ENCODE measurements at regions not wholly inside any gene's neighbourhood (a gene's known extent, or its start where the extent isn't known, plus 50 kb on each side); places are given as distances from the start of the nearest gene placed in this dataset.

DNA sequence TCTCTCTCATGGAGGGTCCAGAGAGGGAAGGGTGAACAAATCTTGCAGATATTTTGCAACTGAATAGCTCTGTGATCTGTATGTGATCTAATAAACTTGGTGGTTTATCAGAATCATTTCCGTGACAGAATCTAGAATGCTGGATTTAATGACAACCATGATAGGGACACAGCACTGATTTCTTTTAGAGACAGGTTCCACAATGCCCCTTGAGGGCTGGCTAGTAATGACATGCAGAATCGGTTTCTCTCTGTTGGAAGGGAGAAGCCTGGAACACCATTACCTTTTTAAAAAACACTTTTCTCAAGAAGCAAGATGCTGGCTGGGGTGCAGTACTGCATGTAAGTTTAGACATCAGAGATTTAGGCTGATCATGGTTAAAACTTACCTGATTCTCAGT, 313.4 kb downstream of the CDH26 start:
- DNase-seq (ENCODE audit: low read depth in 2 of 2), result no peak

DNA sequence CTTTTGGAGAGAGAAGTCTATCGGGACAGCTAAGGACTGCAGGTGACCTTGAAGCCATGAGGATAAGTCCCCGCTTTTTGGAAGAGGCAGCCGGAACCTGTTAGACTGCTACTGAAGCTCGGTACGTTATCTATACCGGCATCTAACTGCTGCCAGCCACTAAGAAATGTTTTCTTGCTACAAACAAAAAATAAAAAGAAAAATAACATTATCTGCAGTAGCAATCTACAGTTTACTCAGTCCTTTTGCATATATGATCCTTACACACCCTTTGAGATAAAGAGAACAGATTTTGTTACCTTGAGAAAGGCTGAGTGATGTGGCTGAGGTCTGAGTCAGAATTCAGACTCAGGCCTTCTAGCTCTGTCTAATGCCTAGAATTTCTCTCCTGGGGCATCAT, 314.6 kb downstream of the CDH26 start:
- no peak for DNase-seq (ENCODE audit: low read depth in 2 of 2)

- no peak for DNase-seq (ENCODE audit: low read depth in 2 of 2)
Measured at GRCh38 chr20:60274717-60275116, 316.5 kb downstream of the CDH26 start.

DNA sequence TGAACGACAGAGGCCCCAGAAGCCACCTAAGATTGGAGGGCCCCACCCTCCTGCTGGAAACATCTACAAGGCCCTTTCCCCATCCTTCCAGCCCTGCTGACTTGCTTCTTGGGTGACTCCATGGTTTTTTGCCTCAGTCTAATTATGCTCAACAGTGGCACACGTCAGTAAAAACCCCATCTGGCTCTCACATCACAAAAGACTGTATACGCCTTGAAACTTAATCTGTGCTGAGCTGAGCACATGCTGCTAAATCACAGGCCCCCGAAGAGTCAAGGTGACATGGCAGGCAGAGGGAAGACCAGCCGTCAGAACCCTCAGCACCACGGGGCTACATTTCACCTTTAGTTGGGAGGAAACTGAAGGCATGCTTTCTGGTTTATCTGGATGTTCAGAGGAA, 323.1 kb downstream of the CDH26 start:
- no peak for DNase-seq (ENCODE audit: low read depth in 2 of 2)

- no peak for DNase-seq (ENCODE audit: low read depth in 2 of 2)
Measured at GRCh38 chr20:60283281-60283680, 325.1 kb downstream of the CDH26 start.

GRCh38 chr20:60286764-60287163, 328.5 kb downstream of the CDH26 start:
- DNase-seq (ENCODE audit: low read depth in 2 of 2), result no peak

GRCh38 chr20:60288945-60289344, 330.7 kb downstream of the CDH26 start:
- DNase-seq (ENCODE audit: low read depth in 2 of 2), result no peak

DNA sequence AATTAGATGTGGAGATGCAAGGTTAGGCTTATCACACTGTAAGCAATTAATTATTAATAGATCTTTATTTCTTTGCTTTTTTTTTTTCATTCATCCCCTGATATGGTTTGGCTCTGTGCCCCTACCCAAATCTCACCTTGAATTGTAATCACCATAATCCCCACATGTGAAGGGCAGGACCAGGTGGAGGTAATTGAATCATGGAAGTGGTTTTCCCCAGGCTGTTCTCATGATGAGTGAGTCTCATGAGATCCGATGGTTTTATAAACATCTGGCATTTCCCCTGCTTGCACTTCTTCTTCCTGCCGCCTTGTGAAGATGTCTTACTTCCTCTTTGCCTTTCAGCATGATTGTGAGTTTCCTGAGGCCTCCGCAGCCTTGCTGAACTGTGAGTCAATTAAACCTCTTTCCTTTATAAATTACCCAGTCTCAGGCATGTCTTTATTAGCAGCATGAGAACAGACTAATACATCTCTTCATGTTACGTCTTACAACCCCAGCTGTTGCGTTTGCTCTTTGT, 333.8 kb downstream of the CDH26 start:
- no peak for DNase-seq (ENCODE audit: low read depth in 2 of 2)

DNA sequence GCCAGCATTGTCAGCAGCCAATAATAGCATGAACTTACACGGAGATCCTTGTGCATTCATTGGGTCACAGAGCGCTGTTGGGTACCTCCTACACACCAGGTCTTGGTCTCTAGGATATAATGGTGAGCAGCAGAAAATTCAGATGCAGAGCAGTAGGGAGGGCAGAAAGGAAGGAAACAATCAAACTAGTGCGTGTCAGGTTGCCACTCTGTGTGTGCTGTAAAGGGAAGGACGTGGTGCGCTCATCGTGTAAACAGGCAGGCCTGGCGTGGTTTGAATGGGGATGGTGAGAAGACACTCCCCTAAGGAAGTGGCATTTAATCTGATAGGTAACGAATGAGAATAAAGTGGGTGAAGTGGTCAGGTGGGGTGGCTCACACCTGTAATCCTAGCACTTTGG, 336.4 kb downstream of the CDH26 start:
- DNase-seq (ENCODE audit: low read depth in 2 of 2), result no peak

- no peak for DNase-seq (ENCODE audit: low read depth in 2 of 2)
Measured at GRCh38 chr20:60295214-60295613, 337.0 kb downstream of the CDH26 start.

GRCh38 chr20:60297649-60298048, 339.4 kb downstream of the CDH26 start:
- no peak for DNase-seq (ENCODE audit: low read depth in 2 of 2)

DNA sequence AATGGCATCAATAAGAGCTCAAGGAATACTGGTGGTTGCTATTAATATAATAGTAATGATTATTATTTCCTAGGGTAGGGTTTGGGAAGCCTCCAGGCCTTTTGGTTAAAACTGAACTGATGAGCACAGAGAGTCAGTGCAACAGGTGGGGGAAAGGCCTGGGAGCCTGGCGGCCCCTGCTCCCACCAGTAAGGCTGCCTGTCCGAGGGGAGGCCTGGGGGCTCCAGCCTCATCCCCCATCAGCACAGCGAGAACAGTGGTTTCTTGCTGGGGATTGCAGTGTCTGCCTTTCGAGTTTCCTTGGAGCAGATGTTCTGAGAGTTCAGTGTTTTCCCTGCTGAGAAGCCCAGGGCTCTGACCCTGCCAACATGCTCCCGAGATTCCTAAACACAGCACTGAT, 340.4 kb downstream of the CDH26 start:
- DNase-seq (ENCODE audit: low read depth in 2 of 2), result no peak

DNA sequence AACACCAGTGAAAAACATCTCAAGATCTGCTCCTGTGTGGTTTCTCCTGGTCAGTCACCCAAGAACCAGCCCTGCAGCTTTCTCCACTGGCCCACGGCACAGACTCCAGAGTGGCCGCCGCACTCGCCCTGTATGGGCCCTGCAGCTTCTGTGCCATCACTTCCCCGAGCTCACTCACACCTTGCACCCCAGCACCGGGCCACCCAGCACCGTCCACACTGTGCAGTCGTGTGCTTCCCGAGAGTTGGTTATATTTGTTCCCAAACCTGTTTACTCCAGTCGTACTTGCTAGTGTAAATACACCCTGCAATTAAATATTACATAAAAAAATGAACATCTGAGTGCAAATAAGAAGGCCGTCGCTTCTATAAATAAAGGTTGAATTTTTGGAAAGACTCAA, 341.7 kb downstream of the CDH26 start:
- DNase-seq (ENCODE audit: low read depth in 2 of 2), result no peak

DNA sequence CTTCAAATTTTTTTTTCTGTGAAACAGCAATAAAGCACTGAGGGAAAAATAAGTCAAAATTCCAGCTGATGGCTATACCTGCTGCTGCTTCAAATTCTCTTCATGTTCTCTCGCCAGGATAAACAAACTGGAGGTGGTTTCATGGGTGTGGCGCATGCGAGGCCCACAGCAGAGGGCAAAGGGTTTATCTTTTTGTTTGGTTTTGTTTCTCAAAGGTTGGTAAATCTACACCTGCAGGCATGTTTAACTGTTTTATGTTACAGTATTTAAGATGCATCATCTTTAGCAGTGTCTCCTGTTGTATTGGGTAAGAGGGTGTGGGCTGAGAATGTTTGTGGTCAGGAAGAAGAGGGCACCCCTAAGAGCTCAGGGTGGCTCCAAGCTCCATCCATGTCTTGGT, 342.2 kb downstream of the CDH26 start:
- no peak for DNase-seq (ENCODE audit: low read depth in 2 of 2)

DNA sequence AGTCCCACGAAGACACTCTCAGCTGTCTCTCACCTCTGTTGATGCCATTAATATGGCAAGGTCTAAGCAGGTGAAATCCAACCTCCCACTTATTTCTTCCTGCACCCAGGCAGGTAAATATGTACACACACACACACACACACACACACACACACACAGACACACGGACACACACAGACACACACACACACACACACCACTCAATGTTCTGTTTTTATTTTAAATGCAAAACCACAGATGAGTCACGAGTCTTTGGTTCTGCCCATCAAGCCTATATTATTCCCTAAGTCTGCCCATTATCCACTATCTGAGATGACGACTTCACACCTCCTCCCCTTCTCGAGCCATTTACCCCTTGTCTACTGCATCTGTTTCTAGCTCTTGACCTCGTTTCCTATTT, 344.7 kb downstream of the CDH26 start:
- DNase-seq (ENCODE audit: low read depth in 2 of 2), result no peak

DNA sequence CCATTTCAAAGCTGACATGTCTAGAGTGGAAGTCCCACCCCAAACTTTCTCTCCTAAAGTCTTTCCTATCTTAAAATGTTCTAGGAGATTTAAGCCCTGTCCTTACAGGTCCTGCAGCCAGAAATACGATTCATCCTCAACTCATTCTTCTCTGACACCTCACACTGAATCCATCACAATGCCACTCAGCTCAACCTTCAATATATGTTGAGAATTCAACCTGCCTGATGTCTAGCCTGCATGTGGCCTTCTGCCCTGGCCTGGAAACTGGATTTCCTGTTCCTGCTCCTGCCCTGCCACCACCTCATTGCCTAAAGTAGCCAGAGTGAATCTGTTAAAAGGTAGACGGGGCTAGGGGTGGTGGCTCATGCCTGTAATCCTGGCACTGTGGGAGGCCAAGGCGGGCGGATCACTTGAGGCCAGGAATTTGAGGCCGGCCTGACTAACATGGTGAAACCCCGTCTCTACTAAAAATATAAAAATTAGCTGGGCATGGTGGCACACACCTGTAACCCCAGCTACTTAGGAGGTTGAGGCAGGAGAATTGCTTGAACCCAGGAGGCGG, 345.9 kb downstream of the CDH26 start:
- no peak for DNase-seq (ENCODE audit: low read depth in 2 of 2)

DNA sequence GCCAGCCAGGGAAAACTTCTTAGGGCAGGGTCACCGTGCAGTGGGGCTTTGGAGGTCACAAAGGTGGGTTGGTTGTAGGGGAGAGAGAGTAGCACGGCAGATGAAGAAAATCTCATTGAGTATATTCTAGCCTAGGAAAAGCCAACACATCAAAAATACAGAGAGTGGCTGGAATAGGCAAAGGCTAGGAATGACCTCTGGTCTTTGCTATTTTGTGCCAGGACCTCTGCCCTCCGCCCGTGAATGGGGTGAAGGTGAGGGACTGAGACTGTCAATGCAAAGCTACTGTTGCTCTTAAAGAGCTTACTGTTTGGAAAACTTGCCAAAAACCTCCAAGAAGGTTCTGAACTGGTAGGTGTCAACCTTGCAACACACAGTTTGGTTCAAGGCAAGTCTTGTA, 346.7 kb downstream of the CDH26 start:
- no peak for DNase-seq (ENCODE audit: low read depth in 2 of 2)

GRCh38 chr20:60306105-60306504, 347.9 kb downstream of the CDH26 start:
- DNase-seq (ENCODE audit: low read depth in 2 of 2), result no peak

DNA sequence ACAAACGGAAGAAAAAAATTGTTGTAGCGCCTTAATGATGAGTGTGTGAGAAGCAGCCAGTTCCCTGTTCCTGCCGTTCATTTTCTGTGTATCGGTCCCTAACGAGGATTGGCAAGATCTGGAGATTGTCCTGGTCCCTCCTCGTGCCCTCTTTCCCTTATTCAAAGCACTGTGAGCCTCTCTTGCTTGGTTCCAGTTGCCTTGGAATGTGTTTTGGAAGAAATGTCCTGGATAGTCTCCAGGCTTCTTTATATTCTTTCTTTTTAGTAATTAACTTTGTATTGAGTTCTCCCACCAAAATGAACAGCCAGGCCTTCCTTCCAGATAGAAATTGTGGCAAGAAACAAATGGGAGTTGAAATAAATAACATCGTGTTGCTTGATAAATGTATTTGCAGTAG, 348.3 kb downstream of the CDH26 start:
- no peak for DNase-seq (ENCODE audit: low read depth in 2 of 2)

DNA sequence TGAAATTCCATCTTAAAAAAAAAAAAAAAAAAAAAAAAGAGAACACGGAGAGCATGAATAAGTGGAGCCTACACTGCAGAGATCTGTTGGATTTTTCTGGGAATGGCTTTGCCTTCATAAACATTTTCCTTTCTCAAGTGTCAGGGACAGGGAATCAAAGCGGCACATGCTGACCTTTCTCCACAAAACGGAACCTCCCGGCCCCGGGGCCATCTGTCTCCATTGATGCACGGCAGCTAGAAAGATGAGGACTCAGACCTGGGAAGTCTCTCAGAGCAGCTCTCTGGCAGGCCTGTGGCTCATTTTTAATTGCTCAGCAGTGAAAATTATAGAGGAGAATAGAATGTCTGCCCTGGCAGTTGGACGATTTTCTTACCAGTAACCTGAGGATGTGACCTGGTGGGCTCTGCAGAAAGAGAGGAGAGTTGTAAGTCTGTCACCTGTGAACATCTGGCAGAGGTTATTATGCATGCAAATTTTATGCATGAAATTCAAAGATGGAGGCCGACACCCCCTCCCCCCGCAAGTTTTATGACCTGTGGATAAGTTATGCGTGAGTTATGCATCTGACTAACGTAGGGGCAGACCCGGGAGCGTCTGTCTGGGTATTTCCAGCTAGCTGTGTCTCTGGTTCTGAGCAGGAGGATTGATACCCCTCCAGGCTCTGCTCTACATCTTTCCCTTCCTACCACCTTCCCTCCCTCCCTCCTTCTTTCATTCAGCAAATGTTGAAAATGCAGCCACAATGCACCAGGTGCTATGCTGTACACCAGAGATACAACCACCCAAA, 352.5 kb downstream of the CDH26 start:
- no peak for DNase-seq (ENCODE audit: low read depth in 2 of 2)

DNA sequence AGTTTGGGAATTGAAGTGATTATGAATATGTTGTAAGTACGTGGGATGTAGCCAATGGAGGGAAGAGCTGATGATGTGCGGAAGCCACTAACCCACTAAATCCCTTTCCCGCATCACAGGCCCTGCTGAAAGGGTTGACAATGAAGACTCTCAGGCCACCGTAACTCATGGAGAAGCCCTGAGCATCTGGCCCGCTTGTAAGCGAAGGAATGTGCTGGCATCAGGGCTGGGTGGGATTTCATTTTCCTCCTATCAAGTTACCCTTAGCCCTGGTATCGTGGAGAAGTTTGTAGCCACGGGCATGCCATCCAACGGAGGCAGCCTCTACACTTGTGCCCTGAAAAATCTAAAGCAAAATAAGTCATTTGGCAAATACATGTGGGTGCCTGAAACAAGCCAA, 355.0 kb downstream of the CDH26 start:
- no peak for DNase-seq (ENCODE audit: low read depth in 2 of 2)

DNA sequence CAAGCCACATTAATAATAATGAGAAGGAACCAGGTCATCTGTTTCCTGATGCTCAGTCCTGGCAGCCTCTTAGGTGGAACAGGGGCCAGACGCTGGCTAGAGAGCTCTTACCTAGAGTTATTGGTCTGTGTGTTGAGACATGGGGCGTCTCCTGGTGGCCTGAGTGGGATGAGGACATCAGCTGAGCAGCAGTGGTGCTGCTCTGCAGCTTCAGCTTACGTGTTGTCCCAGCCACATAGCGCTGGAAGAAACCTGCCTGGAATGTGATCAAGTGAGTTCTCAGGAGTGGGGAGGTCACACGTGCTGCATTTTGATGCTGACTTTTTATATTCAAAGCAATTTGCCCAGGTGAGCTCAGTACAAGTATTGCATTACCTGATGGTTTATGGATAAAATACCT, 355.4 kb downstream of the CDH26 start:
- no peak for DNase-seq (ENCODE audit: low read depth in 2 of 2)

- no peak for DNase-seq (ENCODE audit: low read depth in 2 of 2)
Measured at GRCh38 chr20:60314727-60315126, 356.5 kb downstream of the CDH26 start.

Data from stimulated activated CD8-positive, alpha-beta memory T cell treated with anti-CD3 and anti-CD28 coated beads, Interleukin-2, amount 100 ng/mL, for 48 hours (primary cell).